HEK293 (cell line): ENCODE measurements at regions not wholly inside any gene's neighbourhood (a gene's known extent, or its start where the extent isn't known, plus 50 kb on each side); places are given as distances from the start of the nearest gene placed in this dataset.

ENCODE experiments used
- GLI2 ChIP-seq: fragments of 450-650 bp; formaldehyde crosslinking; IDR thresholded peaks from 2 replicates; pipeline ENCODE4; 2017; ENCODE audit warnings: missing biosample characterization, missing genetic modification characterization, low read depth, borderline replicate concordance
- MYNN ChIP-seq: fragments of 450-650 bp; formaldehyde crosslinking; IDR thresholded peaks from 2 replicates; pipeline ENCODE4 v1.5.1; 2016; ENCODE audit warnings: missing biosample characterization, missing genetic modification characterization, borderline replicate concordance
- PATZ1 ChIP-seq: fragments of 450-650 bp; formaldehyde crosslinking; IDR thresholded peaks from 2 replicates; pipeline ENCODE4 v1.5.1; 2016; ENCODE audit warnings: missing biosample characterization, missing genetic modification characterization
- ZEB2 ChIP-seq: fragments of 450-650 bp; formaldehyde crosslinking; IDR thresholded peaks from 2 replicates; pipeline ENCODE4 v1.5.1; 2016; ENCODE audit warnings: missing biosample characterization, missing genetic modification characterization
- ZFP3 ChIP-seq: fragments of 450-650 bp; formaldehyde crosslinking; IDR thresholded peaks from 2 replicates; pipeline ENCODE4 v1.5.1; 2016; ENCODE audit warnings: low read depth, missing biosample characterization, missing genetic modification characterization
- ZFP37 ChIP-seq: fragments of 450-650 bp; formaldehyde crosslinking; IDR thresholded peaks from 2 replicates; pipeline ENCODE4 v1.5.1; 2016; ENCODE audit warnings: missing biosample characterization, missing genetic modification characterization
- ZNF10 ChIP-seq: fragments of 450-650 bp; formaldehyde crosslinking; IDR thresholded peaks from 2 replicates; pipeline ENCODE4 v1.5.1; 2017; ENCODE audit warnings: missing biosample characterization, missing genetic modification characterization
- ZNF324 ChIP-seq: fragments of 450-650 bp; formaldehyde crosslinking; IDR thresholded peaks from 2 replicates; pipeline ENCODE4 v1.5.1; 2016; ENCODE audit warnings: missing biosample characterization, missing genetic modification characterization
- ZNF362 ChIP-seq: fragments of 450-650 bp; formaldehyde crosslinking; IDR thresholded peaks from 2 replicates; pipeline ENCODE4 v1.5.1; 2016; ENCODE audit warnings: missing biosample characterization, missing genetic modification characterization
- ZNF433 ChIP-seq: fragments of 450-650 bp; formaldehyde crosslinking; IDR thresholded peaks from 2 replicates; pipeline ENCODE4 v1.5.1; 2016; ENCODE audit warnings: missing biosample characterization, missing genetic modification characterization, low read depth
- ZNF747 ChIP-seq: fragments of 450-650 bp; formaldehyde crosslinking; IDR thresholded peaks from 2 replicates; pipeline ENCODE4 v1.5.1; 2016; ENCODE audit warnings: missing biosample characterization, missing genetic modification characterization
- TF ChIP-seq, protein P1 (sequence below): sonication (generic); formaldehyde crosslinking; IDR thresholded peaks from 2 replicates; pipeline ENCODE4 v1.8.1; 2022; ENCODE audit warnings: mild to moderate bottlenecking, moderate library complexity, missing genetic modification reagents
- TF ChIP-seq, protein P2 (sequence below): fragments of 450-650 bp; formaldehyde crosslinking; IDR thresholded peaks from 2 replicates; pipeline ENCODE4 v1.5.1; 2016; ENCODE audit warnings: missing biosample characterization, missing genetic modification characterization

GRCh38 chr5:166074582-166075481 lies 2216.6 kb upstream of the WWC1 start:
- TF ChIP-seq ZEB2 (tag by site-specific recombination) (no peak), ZFP37 (tag by site-specific recombination) (no peak), ZNF747 (tag by site-specific recombination) (no peak), ZNF362 (tag by site-specific recombination) (no peak), ZFP3 (tag by site-specific recombination) (no peak), GLI2 (tag by site-specific recombination) (no peak), ZNF433 (tag by site-specific recombination) (no peak), ZNF10 (tag by site-specific recombination) (no peak), MYNN (tag by site-specific recombination) (no peak), ZNF324 (tag by site-specific recombination) (no peak), PATZ1 (tag by site-specific recombination) (no peak)
- TF ChIP-seq, protein P1, sequence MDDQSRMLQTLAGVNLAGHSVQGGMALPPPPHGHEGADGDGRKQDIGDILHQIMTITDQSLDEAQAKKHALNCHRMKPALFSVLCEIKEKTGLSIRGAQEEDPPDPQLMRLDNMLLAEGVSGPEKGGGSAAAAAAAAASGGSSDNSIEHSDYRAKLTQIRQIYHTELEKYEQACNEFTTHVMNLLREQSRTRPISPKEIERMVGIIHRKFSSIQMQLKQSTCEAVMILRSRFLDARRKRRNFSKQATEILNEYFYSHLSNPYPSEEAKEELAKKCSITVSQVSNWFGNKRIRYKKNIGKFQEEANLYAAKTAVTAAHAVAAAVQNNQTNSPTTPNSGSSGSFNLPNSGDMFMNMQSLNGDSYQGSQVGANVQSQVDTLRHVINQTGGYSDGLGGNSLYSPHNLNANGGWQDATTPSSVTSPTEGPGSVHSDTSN: no peak
- TF ChIP-seq, protein P2, sequence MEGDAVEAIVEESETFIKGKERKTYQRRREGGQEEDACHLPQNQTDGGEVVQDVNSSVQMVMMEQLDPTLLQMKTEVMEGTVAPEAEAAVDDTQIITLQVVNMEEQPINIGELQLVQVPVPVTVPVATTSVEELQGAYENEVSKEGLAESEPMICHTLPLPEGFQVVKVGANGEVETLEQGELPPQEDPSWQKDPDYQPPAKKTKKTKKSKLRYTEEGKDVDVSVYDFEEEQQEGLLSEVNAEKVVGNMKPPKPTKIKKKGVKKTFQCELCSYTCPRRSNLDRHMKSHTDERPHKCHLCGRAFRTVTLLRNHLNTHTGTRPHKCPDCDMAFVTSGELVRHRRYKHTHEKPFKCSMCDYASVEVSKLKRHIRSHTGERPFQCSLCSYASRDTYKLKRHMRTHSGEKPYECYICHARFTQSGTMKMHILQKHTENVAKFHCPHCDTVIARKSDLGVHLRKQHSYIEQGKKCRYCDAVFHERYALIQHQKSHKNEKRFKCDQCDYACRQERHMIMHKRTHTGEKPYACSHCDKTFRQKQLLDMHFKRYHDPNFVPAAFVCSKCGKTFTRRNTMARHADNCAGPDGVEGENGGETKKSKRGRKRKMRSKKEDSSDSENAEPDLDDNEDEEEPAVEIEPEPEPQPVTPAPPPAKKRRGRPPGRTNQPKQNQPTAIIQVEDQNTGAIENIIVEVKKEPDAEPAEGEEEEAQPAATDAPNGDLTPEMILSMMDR: no peak
